GM21528 (cell line): ENCODE measurements at regions not wholly inside any gene's neighbourhood (a gene's known extent, or its start where the extent isn't known, plus 50 kb on each side); places are given as distances from the start of the nearest gene placed in this dataset.
"Not testable (repeated sequence)": the region's sequence is repeated elsewhere in the genome, so short reads cannot be mapped to it uniquely, and the experiment has no call there.

Experiments
- ATAC-seq: cut with Tn5 transposase; IDR thresholded peaks from one replicate; pipeline ENCODE4 v1.9.1; 2021; ENCODE audit warnings: mild to moderate bottlenecking, moderate library complexity; ENCODE audit not compliant: unreplicated experiment, low FRiP score

GRCh38 chr3:176141837-176142236 lies 1055.4 kb downstream of the TBL1XR1 start:
- no peak for ATAC-seq

GRCh38 chr3:176120507-176120906 lies 1076.8 kb downstream of the TBL1XR1 start:
- no peak for ATAC-seq

- ATAC-seq = no peak
Measured at GRCh38 chr3:176119826-176120225, 1077.5 kb downstream of the TBL1XR1 start.

- no peak for ATAC-seq
Measured at GRCh38 chr3:176106380-176106779, 1090.9 kb downstream of the TBL1XR1 start.

- ATAC-seq = no peak
Measured at GRCh38 chr3:176097027-176097426, 1100.3 kb downstream of the TBL1XR1 start.

- ATAC-seq = not testable (repeated sequence)
Measured at GRCh38 chr3:176093892-176094291, 1103.4 kb downstream of the TBL1XR1 start.

- ATAC-seq = no peak
Measured at GRCh38 chr3:176090727-176091126, 1106.6 kb downstream of the TBL1XR1 start.

- no peak for ATAC-seq
Measured at GRCh38 chr3:176088962-176089383, 1108.3 kb downstream of the TBL1XR1 start.

GRCh38 chr3:176087066-176087697 lies 1110.1 kb downstream of the TBL1XR1 start:
- ATAC-seq = no peak

GRCh38 chr3:176079785-176080184 lies 1117.5 kb downstream of the TBL1XR1 start:
- no peak for ATAC-seq

GRCh38 chr3:176078906-176079305 lies 1118.4 kb downstream of the TBL1XR1 start:
- no peak for ATAC-seq

- ATAC-seq = no peak
Measured at GRCh38 chr3:176075491-176075890, 1121.8 kb downstream of the TBL1XR1 start.

GRCh38 chr3:176075046-176075445 lies 1122.2 kb downstream of the TBL1XR1 start:
- no peak for ATAC-seq

- no peak for ATAC-seq
Measured at GRCh38 chr3:176074096-176074495, 1123.2 kb downstream of the TBL1XR1 start.

- ATAC-seq = no peak
Measured at GRCh38 chr3:176071943-176072342, 1125.3 kb downstream of the TBL1XR1 start.

- ATAC-seq = no peak
Measured at GRCh38 chr3:176068750-176069149, 1128.5 kb downstream of the TBL1XR1 start.

GRCh38 chr3:176058856-176059255 lies 1138.4 kb downstream of the TBL1XR1 start:
- ATAC-seq = no peak

- ATAC-seq = no peak
Measured at GRCh38 chr3:176055836-176056235, 1141.4 kb downstream of the TBL1XR1 start.

- no peak for ATAC-seq
Measured at GRCh38 chr3:176051766-176052165, 1145.5 kb downstream of the TBL1XR1 start.

- ATAC-seq = no peak
Measured at GRCh38 chr3:176046703-176047102, 1150.6 kb downstream of the TBL1XR1 start.

GRCh38 chr3:176041812-176042211 lies 1155.5 kb downstream of the TBL1XR1 start:
- ATAC-seq = no peak

- no peak for ATAC-seq
Measured at GRCh38 chr3:176041185-176041584, 1156.1 kb downstream of the TBL1XR1 start.

GRCh38 chr3:176037636-176038035 lies 1159.6 kb downstream of the TBL1XR1 start:
- no peak for ATAC-seq
